GM19025 (cell line): ENCODE measurements at regions not wholly inside any gene's neighbourhood (a gene's known extent, or its start where the extent isn't known, plus 50 kb on each side); places are given as distances from the start of the nearest gene placed in this dataset.

ENCODE experiments used
- ATAC-seq: cut with Tn5 transposase; IDR thresholded peaks from one replicate; pipeline ENCODE4 v1.9.1; 2021; ENCODE audit warnings: mild to moderate bottlenecking, low read depth, moderate library complexity; ENCODE audit not compliant: unreplicated experiment

DNA sequence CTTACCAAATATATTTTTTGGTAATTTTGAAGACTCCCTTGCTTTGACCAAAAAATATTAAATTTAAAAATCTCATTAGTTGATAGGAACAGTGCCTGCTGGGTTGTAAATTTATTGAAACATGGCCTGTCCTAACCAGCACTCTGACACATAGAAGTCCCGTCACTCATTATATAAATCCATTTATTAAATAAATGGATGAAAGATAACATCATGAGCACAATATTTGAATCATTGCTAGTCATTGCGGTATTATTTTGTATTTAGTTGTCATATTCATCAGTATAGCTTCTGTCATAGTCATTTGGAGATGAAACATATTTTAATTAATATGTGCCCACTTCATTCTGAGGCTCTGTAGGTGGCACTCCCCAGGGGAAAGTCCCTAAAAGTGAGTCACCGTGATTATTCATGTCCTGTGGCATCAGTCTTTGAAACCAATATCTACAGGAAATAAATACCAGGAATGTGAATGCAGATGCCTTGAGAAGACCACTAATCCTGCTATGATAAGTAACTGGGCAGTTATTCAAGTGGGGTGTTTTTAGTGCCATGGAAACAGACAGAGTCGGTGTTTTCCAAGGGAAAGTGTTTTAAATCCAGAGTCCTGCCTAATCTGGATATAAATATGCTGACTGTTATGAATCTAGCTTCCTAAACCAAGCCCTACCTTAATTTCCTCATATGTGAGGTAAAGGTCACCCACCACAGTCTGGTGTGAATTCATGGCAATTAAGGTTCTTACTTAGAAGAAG lies 302.0 kb downstream of the DUSP10 start:
- ATAC-seq, result no peak

DNA sequence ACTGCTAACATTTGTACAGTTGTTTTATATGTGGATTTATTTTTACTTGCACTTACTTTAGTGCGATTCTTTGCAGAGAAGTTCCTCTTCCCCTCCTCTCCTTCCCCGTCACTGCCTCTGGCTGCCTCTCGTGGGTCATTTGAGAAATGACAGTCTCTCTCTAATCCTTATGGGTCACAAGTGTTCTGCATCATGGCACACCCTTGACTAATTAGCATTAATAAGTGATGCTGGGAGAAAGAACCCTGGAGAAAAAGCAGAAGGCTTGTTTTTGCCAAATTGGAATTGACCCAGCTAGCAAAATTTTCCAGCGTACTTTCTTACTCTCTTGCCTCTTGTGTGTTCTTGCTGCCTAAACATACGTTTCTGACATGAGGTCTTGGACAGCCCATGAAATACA lies 301.2 kb downstream of the DUSP10 start:
- no peak for ATAC-seq

DNA sequence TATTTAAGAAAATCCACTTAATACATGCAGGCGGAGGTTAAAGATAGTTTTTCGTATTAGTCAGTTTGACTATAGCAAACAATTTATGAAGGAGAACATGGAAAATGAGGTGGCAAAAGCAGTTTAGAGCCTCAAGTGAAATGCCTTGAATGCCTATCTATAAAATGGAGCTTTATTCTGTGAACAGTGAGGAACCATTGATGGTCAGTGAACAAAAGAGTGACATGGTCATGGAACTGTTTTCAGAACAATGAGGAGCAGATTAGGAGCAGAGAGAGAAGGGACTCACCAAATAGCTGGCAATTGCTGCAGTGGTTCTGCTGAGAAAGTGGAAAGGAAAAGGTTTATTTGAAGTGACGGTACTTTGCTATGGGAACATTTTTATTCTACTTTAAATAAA lies 299.8 kb downstream of the DUSP10 start:
- ATAC-seq, result no peak

DNA sequence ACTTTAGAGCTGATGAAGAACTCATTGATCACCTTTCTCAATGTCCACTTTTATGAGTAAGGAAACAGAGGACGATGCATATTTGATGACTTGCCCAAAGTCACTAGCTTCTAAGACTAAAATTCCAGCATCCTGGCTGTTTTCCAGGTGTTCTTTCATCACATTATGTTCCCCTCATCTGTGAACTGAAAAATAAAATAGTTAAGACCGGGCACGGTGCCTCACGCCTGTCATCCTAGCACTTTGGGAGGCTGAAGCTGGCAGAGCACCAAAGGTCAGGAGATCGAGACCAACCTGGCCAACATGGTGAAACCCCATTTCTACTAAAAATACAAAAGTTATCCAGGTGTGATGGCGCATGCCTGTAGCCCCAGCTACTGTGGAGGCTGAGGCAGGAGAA lies 297.5 kb downstream of the DUSP10 start:
- ATAC-seq, result no peak

DNA sequence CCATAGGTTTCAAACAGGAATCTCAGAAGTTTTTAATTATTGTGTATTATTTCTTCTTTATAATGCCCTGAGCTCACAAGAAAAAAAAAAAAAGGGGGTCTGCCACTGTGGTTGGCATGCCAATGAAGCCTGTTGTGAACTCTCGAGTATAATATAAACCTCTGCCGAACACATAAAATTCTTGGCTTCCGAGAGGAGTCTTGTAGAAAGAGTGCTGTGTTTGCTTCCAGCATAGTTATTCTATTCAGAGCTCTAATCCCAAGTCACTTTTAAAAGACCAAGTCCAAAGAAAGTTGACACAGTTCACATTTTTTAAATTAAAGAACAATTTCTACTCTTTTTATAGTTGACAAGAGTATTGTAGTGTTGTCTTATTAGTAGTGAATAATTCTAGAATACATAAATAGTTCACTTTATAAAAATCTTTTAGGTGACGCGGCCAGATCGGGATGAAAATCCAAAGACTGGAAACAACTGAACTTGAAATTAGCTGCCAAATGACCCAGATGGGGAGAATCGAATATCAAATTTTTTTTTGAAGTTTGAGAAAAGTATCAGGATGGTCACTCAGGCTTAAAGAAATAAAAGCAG lies 293.2 kb downstream of the DUSP10 start:
- ATAC-seq, result no peak

DNA sequence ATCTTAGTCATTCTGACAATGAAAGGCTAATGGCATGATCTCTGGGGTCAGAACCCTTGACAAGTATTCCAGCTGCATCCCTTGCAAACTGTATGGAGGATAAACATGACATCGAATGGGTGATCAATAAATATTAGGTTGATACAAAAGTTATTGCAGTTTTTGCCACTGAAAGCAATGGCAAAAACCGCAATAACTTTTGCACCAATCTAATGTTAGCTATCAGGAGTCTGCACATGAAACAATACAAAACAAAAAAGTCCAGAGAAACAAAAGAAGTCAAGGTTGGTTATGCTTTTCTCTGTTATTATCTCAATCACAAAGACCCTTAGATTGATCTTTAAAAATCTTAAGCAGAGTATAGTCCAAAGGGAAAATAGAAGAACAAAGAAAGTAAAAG lies 292.7 kb downstream of the DUSP10 start:
- ATAC-seq, result no peak

DNA sequence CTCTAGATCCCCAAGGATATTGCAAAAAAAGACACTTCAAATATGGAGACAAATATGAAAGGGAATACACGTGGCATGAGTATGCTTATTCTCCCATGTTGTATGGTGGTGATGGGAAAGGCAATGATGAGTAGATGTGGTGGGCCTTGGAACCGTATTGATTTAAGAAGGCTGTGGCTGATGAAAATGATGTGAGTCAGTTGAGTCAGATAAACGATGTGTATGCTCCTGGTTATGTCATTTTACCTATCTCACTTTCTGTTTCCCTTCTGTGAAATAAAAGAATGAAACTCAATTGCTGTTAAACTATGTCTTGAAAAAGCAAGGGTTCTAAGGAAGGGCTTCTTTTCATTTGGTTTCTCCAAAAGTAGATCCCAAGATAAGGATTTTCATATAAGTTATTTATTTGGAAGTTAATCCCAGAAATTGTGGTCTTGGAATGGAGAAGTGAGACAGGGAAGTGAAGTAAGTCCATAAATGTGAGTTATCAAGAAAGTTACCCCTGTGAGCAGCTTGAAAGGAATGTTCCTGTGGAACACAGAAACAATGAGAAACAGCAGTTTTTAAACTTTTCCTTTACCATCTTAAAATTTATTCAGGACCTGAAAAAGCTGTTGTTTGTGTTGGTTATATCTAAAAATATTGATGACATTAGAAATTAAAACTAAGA lies 292.0 kb downstream of the DUSP10 start:
- ATAC-seq, result no peak

DNA sequence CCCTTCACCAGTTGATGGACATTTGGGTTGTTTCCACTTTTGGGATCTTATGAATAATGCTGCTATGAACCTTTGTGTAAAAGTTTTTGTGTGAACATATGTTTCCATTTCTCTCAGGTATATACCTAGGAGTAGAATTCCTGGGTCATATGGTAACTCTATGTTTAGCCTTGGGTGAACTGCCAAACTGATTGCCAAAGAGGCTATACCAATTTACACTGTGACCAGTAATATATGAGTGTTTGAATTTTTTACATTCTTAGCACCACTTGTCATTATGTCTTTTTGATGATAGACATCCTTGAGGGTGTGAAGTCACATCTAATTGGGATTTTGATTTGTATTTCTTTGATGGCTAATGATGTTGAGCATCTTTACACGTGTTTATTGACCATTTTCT lies 290.1 kb downstream of the DUSP10 start:
- ATAC-seq, result no peak

DNA sequence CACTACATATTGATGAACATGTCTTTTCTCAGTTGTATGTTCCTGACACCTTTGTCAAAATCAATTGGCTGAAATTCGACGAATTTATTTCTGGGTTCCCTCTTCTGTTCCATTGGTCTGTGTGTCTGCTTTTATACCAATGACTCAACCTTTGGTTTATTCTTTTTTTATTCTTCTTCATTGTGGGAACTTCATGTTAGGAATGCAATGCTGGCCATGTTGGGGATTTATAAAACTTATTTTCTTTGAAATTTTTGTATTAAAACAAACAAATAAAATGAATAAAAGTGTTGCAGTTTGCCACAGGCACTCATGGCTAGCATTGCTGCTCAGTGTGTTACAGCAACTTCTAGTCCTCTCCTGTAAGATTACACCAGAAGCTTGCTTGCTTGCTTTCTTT lies 287.8 kb downstream of the DUSP10 start:
- no peak for ATAC-seq

DNA sequence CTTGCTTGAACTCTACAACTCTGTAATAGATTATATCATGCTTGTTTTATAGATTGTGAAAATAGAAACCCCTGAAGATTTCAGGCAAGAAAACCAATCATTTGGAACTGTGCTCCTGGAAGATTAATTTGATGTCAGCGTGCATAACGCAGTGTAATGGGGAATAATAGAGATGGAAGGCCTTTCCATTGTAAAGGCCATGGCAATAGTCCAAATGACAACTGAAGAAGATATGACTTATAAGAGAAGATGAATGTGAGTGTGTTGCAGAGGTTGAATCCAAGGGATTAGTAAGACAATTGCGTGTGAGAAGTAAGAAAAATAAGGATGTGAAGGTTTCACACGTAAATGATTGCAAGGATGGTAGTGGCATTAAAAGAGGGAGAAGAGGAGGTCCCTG lies 285.0 kb downstream of the DUSP10 start:
- no peak for ATAC-seq

DNA sequence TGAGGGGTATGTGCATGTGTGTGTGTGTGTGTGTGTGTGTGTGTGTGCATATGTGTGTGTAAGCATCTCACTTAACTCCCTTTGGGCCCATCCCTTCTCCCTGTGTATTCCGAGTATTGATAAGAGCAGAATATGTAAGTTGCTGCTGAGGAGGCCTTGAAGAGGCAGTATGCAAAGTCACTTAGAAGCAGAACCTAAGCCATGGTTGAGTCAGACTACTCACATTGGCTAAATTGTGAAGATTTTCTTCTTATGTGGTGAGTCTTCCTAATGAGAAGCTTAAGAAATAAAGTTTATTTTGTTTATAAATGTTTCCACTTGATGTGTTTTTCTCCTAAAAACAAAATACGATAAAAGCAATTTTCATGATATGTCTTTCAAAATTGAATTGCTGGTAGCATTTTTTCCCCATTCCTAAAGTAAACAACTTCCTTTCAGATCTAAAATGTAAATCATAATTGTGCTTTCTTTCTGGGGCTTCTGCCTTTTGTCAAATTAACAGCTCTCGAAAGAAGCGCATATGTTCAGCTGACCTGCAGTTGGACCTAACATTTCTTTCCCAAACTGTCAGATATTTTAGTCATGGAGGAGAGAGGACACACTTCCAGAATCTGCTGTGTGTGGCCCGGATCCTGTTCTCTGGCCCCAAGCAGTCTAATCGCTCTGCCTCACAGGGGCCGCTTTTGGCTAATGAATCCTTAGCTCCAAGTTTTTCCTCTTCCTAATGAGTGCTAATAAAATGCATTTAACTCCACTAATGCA lies 284.0 kb downstream of the DUSP10 start:
- no peak for ATAC-seq

DNA sequence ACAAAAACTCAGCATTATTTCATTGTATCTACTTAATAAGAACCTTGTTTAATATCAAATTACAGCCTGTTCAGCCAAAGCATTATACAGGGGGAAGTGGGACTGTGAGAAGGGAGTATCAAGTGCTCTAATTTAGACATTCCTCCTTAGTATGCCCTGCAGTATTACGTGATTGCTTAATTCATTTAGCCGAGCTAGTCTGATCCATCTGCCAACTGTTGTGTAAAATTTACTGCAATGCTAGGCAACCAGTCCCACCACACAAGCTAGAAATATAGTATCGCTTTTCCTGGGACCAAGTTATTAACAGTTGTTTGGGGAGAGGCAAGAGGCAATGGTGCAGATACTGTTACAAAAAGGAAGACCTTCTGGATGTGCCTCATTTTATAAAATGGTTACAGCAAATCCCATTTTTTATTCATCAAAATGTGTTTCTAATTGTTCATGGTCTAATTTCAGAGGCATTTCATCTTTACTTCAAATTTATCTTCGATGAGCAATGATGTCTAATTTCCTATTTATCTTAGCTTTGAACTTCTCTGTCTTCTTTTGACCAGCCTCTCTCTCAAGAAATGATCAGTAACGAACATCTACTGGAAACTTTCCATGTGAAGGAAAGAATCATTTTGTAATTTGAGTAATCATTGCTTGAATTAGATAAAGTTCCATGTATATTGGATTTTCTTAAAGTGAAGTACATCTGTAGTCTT lies 283.3 kb downstream of the DUSP10 start:
- ATAC-seq, result no peak

DNA sequence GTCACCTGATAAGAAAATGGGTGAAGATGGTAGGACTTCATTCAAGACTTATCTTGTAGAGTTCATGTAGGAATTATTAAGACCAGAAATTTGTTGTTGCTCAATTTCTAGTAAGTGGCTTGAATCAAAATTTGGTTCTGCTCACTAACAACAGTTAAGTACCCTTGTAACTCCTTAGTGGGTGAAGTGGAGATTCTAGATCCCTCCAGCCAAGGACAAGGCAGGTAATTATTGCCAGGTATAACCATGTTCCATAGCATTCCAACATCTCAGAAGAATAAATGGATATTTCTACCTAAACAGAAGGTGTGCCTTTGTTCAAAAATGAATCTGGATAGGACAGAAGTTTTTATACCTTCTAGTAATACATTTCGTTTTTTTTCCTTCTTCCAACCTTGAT lies 282.3 kb downstream of the DUSP10 start:
- no peak for ATAC-seq

DNA sequence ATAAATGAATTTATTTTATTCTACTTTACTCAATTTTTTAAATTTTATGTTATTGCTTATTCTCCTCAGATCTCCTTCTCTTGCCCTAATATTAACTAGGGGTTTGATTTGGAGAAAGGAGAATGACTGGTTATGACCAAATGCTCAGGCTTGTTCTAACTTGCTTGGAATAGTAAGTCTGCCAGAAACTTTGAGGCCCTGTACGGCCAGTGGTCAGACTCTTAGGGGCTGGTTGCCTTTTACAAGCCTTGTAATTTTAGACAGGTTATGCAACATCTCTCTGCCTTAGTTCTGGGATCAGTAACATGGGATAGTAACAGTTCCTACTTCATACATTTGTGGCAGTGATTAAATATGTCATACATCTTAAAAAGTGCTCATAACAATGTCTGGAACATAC lies 279.5 kb downstream of the DUSP10 start:
- ATAC-seq, result no peak

DNA sequence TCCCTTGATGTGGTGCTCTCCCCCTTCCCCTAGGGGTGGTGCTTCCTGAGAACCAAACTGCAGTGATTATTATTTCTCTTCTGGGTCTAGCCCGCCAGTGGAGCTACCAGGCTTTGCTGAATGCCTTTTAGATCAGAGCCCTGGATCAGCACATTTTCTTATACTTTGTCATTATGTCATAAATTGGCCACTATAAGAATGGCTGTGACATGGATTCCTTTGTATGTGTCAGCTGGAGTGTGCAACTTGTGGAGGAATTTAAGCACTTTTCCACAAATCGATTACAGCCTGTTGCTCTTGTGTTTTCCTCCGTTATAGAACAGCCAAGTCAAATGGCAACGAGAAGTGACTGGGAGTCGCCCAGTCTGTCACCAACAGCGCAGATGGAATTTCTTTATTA lies 273.3 kb downstream of the DUSP10 start:
- no peak for ATAC-seq

DNA sequence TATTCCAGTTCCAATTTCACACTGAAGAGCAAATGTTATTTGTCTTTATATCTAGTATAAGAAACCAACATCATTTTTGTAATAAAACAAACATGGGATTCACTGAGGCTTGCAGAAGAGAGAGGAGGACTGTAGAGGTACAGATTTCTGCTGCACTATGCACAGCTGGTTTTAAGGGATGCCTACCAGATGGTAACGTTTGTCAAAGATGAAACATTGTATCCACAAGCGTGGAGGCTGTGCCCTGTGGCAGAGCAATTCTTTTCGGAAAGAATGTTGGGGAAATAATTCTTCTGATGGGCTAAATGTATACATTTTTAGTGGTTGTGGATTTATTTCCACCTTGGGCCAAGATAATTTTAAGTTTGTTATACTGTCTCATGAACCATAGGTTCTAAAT lies 272.4 kb downstream of the DUSP10 start:
- no peak for ATAC-seq

DNA sequence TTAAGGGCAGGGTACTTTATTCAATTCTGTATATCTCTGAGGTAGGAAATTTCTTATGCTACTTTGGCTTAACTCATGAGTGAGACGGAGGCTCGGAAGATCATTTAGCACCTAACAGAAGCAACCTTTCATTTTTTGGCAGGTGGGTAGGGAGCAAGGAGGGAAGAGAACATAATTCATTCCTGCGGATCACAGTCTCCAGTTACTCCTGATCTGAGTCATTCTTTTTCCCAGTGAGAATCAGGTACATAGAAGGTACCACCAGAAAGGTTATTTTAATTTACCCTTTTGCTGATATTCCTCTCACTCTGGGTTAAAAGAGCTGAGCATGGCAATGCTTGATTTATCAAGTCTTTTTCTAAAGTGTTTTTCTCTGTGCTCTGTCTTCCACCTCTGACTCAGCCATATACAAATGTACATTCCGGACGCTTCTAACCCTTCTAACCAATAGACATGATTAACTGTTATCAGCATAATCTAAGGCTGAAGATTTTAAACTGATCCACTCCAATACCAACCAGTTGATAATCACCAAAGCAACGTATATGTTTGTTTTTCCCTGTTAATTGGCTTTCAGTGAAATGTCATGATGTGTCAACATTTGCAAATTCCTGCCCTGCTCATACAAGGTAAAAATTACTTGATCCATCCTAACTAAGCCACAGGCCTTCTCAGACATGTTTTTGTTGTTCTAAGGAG lies 271.7 kb downstream of the DUSP10 start:
- no peak for ATAC-seq

DNA sequence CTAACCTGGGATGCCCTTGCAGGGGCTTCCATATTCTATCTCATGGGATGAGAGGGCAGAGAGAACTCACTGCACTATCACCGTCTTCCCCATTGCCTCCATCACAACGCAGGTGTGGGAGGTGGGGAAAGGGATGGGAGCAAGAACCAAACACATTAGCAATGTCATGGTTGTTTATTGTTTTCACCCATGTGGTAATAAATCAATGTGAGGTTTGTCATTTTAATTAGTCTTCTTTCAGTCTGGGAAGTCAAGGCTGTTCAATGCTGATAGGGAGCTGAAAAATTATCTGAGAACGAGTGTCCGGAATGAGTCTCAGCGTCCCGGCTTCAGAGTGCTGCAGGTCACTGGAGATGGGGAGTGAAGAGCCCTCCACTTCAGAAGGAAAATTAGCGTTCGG lies 268.5 kb downstream of the DUSP10 start:
- no peak for ATAC-seq

DNA sequence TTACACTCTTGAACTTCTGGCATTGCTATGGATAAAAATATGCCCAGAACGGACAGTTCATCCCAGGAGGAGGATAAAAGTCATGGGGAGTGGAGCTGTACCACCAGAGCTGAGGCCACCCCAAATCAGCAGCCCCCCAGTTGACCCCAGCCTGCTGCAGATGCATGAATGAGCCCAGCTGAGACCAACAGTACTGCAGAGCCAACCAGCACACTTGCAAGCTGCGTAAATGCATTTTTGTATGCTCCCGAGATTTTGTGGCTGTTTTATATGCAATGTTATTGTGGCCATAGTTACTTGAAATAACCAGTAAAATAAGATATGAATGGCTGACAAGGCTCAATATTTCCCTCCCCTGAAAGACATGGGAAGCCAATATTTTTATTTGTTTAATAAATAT lies 264.6 kb downstream of the DUSP10 start:
- ATAC-seq, result no peak
